GM18505 (cell line): ENCODE measurements at regions not wholly inside any gene's neighbourhood (a gene's known extent, or its start where the extent isn't known, plus 50 kb on each side); places are given as distances from the start of the nearest gene placed in this dataset.

Source experiments
- ATAC-seq: cut with Tn5 transposase; IDR thresholded peaks from one replicate; pipeline ENCODE4 v1.9.1; 2021; ENCODE audit not compliant: unreplicated experiment
- POLR2A ChIP-seq: IDR thresholded peaks from 4 replicates; pipeline ENCODE4 v1.6.1; 2011; ENCODE audit warnings: borderline replicate concordance; ENCODE audit not compliant: insufficient read depth, insufficient read length; ENCODE audit errors: extremely low read depth

DNA sequence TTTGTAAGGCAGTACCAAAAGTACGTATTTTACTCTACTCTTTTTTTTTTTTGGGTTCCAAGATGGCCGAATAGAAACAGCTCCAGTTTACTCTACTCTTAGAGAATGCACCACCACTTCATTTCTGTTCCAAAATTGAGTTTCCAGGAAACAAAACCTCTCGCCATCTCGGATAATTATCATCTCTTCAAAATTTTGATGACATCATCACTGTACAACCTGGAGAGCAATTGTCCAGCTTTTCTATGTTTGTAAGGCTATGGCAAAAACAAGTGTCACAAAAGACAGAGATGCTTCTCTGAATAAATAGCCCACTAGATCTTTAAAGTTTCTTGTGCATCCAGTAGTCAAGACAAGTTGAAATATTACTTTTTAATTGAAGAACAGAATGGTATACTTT, 1631.9 kb upstream of the CDH6 start:
- ATAC-seq: no peak
- TF ChIP-seq POLR2A: no peak

GRCh38 chr5:29550523-29550922, 1643.0 kb upstream of the CDH6 start:
- ATAC-seq: no peak
- TF ChIP-seq POLR2A: no peak

- no peak for TF ChIP-seq POLR2A
- no peak for ATAC-seq
These were observed 1645.2 kb upstream of the CDH6 start for GRCh38 chr5:29548262-29548661.

GRCh38 chr5:29547236-29547865, 1646.1 kb upstream of the CDH6 start:
- ATAC-seq: no peak
- no peak for TF ChIP-seq POLR2A

DNA sequence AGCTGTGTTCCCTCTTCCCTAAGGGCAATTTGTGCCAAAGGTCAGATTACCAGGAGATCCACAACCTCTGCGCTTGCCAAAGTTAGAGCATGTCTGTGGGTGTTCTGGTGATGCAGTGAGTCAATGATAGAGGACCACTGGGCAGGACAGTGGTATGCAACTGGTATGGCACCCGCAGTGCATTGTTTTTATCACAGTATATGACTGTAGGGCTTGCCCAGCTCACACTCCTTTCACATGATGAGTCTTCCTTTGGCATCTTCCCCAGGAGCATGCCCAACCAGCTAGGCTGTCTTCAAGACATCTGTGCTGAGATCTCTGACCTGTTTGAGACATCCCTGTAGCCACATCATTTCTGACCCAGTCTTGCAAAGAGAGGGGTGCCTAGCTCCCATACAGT, 1650.0 kb upstream of the CDH6 start:
- TF ChIP-seq POLR2A: no peak
- no peak for ATAC-seq

GRCh38 chr5:29524227-29524626, 1669.3 kb upstream of the CDH6 start:
- no peak for TF ChIP-seq POLR2A
- no peak for ATAC-seq

DNA sequence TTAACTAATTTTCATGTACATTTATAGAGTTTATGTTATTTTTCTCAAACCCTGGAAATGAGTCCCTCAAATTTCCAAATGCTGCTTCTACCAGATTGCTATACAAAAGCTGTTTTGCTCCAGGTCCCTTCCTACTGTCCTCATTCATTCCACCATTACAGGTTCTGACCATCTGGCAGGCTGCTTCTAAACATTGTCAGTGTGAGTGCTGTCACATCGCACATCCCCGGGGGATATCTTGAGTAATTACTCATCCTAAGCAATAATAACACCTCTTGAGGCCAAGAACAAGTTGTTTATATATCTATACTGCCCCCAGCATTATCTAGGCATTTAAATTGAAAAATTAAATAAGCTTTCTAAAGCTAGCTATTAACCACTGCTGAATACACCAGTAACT, 1675.3 kb upstream of the CDH6 start:
- no peak for TF ChIP-seq POLR2A

DNA sequence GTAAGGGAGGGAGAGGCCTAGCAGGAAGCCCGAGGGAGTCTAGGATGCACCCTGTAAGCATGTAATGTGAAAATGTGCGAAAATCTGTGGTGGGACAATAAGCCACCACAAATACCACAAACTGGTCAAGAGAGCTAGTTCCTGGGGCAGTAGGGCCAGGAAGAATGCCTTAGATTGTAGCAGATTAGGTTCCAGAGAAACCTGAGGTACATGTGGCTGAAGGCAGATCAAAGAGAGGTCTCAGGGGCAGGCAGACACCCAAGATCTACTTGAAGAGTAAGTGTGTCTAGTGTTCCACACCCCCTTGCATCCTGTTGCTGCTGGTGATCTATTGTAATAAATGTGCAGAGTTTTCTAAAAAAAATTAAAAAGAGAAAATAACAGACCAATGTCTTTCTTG, 1677.3 kb upstream of the CDH6 start:
- ATAC-seq: no peak
- TF ChIP-seq POLR2A: no peak

More for the DNA sequence above, 1675.3 kb upstream of the CDH6 start:
- ATAC-seq: no peak

DNA sequence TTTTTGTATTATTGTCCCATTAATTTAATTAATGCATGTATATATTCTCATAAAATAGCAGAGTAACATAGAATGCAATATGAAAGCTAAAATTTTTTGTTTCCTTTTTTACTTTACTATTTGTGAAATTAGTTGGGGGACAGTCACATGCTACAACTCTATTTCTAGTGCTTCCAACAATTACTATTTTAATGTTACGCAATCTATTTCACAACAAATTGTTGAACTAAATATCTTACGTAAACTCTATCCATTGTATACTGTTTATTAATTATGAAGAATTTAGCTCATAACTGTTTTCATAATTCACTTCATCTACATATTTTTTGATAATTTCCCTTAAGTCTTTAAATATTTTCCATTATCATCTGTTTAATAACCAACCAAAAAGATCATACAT, 1685.4 kb upstream of the CDH6 start:
- ATAC-seq: no peak
- no peak for TF ChIP-seq POLR2A

DNA sequence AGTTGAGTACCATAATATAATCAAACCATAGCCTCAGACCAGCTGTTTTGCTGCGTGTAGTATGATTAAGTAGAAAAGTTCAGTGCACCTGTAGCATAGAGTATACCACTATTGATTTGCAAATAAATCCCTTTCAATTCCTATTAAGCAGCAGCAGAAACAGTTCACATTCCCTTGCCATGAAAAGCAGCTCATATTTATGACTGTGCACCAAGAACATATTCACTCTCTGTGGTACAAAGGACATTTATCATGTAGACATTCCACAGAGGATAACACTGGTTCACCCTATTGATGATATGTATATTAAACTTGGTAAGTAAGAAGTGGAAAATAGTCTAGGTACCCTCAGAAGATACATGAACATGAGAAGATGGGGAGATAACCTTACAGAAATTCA, 1689.1 kb upstream of the CDH6 start:
- no peak for ATAC-seq
- TF ChIP-seq POLR2A: no peak

DNA sequence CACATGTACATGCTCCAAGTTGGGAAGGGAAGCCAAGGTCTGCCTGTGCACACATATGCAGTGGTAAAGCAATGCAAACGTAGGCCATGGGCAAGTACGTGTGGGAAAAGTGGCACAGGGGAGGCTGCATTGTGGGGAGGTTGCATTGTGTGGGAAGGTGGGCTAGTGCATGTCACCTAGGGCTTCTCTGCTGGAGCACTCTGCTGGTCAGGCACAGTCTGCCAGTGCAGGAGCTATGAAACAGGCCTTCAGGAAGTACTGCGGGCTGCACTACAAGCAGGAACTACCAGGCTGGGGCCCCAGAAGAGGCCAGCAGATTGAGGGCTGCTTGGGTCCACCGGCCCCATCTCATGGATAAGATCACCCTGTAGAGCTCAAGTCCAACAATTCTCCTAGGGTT, 1694.6 kb upstream of the CDH6 start:
- TF ChIP-seq POLR2A: no peak
- ATAC-seq: no peak

GRCh38 chr5:29498412-29498811, 1695.1 kb upstream of the CDH6 start:
- TF ChIP-seq POLR2A: no peak
- no peak for ATAC-seq

GRCh38 chr5:29485333-29485732, 1708.2 kb upstream of the CDH6 start:
- no peak for ATAC-seq
- TF ChIP-seq POLR2A: no peak

GRCh38 chr5:29469581-29469980, 1723.9 kb upstream of the CDH6 start:
- no peak for TF ChIP-seq POLR2A
- no peak for ATAC-seq

GRCh38 chr5:29462241-29462640, 1731.2 kb upstream of the CDH6 start:
- no peak for TF ChIP-seq POLR2A
- ATAC-seq: no peak
